ENCODE measurements at regions not wholly inside any gene's neighbourhood (a gene's known extent, or its start where the extent isn't known, plus 50 kb on each side); places are given as distances from the start of the nearest gene placed in this dataset.
"Not testable (repeated sequence)": the region's sequence is repeated elsewhere in the genome, so short reads cannot be mapped to it uniquely, and the experiment has no call there.

DNA sequence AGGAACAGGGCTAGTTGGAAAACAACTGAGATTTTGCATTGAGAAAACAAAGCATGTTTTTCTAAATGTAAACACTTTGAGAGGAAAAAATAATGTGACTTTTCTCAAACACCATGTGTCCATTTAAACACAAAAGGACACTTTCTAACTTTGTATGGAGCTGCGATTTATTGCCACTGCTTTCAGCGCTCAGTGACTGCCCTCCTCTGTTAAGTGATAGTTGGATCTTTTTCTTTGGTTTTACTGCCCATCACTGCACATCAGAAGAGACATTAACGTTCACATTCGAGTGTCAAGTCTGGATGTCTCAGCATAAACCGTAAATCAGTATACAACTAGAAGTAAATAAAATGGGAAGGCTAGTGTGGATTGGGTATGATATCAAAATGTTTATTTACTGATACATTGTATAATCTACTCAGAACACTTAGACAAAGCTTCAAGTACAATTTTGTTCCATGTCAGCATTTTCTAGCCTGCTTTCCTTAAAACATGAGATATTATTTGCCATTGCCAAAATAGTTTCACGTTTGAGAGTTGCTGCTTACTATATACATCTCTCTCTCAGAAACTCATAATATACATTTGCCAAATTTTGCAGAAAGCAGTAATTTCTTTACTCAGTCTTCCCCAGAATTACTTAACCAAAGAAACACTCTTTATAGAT lies 237.6 kb downstream of the IKZF2 start:
- no peak for DNase-seq (ENCODE audit: low read depth, low spot score)

DNA sequence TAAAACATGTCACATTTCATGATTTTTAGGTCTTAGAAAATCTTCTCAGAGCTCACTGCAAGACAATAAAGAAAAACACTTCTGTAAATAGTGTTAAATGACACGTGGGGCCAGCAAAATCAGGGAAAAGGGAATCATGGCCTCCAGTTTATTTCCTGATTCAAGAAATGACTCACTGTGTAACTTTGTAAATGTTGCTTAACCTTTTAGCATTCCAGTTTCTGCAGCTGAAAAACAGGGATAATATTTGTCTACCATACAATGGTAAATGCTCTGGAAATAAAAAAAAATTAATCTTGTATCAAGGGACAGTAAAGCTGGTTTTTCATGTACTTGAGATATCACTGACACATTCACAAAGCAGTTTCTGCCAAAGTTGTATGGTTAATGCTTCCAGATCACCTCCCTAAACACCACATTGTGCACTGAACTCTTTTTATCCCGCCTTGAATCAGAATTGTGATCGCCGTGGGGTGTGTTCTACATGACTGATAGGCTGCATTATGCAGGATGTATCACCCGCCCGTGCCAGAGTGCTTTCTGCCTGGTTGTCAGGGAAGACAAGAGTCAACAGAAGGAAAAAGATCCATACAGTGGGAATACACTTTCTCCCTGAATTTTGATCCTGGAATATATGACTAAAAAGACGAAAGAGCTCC lies 238.8 kb downstream of the IKZF2 start:
- DNase-seq (ENCODE audit: low read depth, low spot score) = no peak

DNA sequence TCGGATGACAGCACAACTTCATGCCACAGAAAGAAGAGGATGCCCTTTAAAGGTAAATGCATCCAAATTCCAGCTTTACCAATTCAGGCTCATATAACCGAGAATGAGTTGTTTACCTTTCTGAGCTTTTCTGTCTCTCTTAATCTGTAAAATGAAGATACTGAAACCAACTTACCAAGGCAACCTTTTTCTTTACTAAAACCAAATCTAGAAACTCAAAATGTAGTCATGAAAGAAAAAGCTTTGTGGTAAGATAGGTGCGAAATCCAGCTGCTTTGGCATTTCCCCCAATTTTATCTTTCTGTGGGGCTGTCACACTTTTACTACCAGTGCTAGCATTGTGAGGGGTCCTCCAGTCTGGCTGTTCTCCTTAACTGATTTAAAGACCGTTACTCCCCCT lies 240.4 kb downstream of the IKZF2 start:
- no peak for DNase-seq (ENCODE audit: low read depth, low spot score)

DNA sequence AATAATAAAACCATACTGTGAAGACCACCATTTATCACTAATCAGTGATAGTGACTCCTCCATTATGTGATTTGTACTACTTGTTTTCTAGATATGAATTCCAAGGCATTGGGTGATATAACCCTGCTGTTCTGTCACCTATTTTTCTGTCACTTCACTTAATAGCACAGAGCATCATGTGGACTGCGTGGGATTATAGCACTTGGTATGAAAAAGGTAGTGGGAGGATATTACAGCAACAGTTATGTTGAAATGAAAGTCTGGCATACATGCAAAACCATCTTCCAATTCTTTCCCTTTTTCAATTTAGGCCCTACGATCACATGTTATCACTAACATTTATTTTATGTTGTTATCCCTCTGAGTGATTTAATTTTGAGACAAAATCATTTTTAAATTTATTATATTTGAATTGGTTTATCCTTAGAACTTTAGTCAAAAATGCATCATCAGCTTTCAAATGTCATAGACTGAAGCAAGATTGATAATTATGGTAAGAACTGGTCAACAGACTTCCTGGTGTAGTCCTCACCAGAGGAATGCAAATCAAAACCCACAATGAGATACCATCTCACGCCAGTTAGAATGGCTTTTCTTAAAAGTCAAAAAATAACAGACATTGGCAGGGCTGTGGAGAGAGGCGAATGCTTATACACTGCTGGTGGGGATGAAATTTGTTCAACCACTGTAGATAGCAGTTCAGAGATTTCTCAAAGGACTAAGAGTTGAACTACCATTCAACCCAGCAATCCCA lies 242.6 kb downstream of the IKZF2 start:
- DNase-seq (ENCODE audit: low read depth, low spot score) = no peak

DNA sequence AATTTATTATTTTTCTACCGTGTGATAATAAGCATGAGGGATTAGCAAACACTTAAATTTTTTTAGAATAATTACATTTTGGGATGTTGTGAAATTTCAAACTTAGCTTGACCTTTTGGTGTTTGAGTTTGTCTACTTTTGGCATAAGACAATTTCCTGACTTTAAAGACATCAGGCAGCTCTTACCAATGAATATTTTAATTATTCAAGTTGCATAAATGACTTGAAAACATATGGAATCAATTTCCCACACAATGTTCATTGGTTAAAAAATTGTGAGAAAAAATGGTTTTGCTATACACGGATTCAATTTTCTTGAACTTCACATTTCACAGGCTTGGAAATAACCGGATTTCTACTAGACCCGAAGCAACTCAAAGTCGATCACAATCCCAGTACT lies 243.4 kb downstream of the IKZF2 start:
- DNase-seq (ENCODE audit: low read depth, low spot score) = no peak

DNA sequence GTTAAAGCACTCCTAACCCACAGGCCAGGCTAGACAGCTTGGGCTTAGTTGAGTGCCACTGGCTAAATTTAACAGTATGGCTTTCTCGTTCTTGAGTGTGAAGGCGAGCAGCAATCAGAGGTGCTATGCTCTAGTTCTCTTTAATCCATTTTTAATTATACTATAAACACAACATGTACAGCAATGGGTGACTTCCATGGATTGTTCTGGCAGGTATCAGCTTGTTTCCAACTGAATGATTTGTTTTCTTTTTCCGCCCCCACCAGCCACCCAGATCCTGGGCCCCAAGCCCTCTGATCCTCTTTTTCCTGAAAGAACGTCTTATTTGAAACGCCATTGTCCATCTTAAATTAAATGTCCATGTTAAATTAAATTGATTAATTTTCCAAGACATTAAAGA lies 244.8 kb downstream of the IKZF2 start:
- DNase-seq (ENCODE audit: low read depth, low spot score) = no peak

DNA sequence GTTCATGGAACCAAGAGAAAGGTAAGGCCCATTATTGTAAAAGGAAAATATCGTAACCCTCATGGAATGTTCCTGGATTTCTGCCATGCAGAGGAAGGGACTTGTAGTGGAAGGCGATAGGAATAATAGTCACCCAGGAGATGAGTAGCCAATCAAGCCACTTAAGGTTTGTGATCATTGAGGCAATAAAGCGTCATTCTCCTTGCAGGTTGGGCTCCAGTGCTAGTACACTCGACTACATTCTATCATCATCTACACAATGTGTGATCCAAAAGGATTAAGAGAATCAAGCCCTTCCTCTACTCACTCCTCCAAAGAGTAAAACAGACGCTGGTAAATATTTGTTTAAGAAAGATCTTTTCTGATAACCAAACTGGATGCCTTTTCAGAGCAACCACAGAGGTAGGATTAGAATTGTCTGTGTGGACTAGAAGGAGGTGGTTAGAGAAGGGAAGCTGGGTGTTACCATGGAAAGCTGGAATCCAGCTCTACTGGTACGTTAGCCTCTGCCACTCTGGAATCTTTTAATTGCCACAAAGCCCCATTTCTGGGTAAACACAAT lies 245.7 kb downstream of the IKZF2 start:
- no peak for DNase-seq (ENCODE audit: low read depth, low spot score)

DNA sequence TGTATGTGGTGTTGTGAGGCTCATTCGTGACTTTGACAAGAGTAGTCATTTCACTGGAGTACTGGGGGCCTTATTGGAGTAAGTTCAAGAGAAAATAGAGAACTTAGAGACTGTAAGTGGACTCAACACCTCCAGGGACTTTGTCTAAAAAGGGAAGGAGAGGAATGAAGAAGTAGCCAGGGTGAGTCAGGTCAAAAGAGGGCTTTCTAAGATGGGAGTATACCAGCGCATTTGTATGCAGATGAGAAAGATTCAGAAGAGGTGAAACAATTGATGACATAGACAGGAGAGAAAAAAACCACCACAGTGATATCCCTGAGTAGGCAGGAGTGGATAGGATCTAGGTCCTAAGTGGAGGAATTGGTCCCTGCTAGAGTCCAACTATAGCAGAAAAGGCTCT lies 246.8 kb downstream of the IKZF2 start:
- no peak for DNase-seq (ENCODE audit: low read depth, low spot score)

DNA sequence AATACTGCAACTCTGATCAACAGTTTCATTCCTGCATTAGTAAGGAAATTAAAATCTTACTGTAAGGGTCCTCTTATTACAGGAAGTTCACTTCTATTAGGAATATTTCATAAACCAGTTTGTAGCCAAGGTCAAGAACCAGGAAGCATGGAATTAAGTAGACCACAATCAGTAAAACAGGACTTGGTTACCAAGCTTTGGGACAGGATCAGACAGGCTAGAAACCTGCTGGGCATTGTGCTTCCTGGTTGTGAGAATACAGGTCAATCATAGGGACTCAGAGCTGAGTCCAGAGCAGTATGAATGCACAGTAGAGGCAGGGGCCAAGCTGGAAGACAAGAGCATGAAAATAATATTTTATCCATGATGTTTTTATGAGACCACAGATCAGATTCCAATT lies 248.0 kb downstream of the IKZF2 start:
- no peak for DNase-seq (ENCODE audit: low read depth, low spot score)

DNA sequence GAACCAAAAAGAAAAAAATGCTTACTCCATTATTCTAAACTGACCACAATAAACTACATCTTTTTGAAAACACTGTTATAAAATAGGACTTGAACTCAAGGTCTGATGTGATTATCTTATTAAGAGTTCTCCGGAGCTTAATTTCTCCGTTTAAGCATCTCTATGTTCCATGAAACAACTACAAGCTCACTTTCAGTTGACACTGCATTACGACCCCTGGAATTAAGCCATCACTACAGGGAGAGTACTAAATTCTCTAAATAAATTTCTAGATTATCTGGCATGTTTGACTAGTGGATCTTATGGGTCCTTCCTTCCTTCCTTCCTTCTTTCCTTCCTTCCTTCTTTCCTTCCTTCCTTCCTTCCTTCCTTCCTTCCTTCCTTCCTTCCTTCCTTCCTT lies 249.0 kb downstream of the IKZF2 start:
- no peak for DNase-seq (ENCODE audit: low read depth, low spot score)

DNA sequence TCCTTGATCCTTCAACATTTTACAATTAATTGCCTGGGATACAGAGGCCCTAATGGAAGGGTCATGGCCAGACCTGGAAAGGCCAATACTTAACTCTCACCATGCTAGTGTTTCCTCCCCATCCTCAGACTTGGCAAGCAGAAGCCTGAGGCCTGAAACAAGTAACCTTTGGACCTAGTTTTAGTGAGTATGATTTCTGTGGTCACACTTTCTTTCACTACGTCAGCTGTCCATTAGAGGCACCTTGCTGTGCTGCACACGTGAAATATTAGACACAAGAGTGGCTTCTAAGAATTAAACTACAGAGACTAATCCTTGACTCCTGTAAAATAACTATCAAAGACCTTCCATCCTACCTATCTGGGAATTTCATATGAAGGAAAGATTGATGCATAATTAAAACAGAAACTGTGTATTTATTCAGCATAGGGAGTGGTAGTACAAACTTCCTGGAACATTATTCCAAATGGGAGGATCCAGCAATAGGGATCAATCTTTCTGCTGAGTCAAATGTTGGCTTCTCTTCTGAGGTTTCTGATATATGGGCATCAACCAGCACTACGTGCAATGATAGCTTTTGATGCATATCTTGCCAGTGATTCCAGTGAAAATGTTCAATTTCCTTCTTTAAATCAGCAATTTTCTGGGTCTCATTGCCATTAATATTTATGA lies 249.7 kb downstream of the IKZF2 start:
- DNase-seq (ENCODE audit: low read depth, low spot score) = no peak

DNA sequence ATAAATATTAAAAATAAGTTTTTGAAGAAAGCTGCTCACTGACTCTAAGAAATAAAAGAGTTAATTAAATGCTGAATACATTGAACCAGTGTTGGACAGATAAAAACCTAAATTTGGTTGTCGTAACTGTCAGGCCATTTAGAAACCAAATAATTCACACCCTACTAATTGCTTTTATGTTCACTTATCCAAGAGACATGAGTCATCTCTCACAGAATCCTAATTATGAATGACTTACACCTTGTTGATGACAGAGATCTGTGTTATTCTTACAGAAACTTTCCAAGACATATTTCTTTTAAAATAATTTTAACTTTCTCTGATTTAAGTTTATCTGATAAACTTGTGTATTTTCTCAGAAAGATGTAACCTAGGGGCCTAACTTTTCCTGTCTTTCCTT lies 250.7 kb downstream of the IKZF2 start:
- no peak for DNase-seq (ENCODE audit: low read depth, low spot score)

DNA sequence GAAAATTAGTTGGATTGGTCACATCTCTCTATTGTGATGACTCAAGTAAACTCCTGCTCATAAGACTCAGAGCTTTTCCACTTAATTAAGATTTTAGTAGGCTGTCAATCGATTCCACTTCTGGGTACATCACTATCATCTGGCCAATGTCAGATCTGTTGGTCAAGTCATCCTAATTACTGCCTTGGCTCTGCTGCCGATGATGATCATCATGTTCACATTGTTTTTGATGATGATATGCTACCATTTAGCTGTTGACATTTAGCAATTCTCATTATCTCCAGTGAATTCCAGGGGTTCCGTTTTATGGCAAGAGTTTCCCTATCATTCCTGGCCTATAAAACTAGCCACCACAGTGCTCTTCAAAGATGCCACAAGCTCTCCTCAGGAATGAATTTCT lies 253.4 kb downstream of the IKZF2 start:
- DNase-seq (ENCODE audit: low read depth, low spot score) = no peak

DNA sequence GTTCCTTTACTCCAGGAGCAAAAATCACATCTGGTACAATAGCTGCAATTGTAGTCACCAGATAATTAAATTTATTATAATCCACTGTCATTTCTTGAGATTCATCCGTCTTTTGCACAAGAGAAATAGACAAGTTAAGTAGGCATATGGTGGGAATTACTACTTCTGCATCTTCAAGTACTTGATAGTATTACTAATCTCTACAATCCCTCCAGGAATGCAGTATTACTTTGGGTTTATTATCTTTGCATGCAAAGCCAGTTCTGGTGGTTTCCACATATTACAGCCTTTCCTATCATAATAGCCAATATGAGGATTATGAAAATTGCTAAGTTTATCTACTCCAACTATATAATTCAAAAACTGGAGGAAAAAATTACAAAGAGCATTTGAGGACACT lies 254.1 kb downstream of the IKZF2 start:
- no peak for DNase-seq (ENCODE audit: low read depth, low spot score)

DNA sequence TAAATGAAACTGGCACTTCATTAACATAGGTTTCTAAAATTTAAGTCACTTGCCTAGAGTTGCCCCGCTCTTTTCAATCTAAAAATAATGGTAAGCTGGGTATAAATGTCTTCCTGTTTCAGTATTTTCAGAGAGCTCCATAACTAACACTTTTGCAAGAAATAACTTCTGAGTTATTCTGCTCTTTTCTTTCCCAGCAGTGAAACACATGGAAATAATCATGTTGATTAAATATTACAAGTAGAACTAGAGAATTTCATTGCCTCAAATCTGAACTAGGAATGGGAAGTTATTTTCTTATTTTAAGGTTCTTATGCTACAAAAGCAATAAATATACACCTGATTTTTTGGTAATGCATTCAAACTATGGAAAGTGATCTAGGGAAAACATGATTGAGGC lies 257.4 kb downstream of the IKZF2 start:
- no peak for DNase-seq (ENCODE audit: low read depth, low spot score)

DNA sequence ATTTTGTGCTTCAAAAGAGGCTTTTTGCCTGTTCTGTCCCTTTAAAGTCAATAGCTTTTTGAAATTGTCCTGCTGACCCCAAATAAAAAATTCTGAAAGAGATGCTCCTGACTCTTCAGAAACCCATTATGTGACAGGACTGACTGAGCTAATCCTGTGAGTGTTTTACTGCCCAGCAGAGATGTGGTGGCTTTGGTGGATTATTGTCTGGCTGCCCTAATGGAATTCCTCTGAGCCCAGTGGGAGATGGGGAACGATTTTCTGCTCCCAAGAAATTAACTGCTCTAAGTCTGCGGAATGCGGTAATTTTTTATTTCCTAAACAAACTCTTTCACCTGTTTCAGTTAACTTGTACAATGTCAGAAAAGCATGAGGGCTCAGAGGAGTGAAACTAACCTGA lies 258.2 kb downstream of the IKZF2 start:
- no peak for DNase-seq (ENCODE audit: low read depth, low spot score)

DNA sequence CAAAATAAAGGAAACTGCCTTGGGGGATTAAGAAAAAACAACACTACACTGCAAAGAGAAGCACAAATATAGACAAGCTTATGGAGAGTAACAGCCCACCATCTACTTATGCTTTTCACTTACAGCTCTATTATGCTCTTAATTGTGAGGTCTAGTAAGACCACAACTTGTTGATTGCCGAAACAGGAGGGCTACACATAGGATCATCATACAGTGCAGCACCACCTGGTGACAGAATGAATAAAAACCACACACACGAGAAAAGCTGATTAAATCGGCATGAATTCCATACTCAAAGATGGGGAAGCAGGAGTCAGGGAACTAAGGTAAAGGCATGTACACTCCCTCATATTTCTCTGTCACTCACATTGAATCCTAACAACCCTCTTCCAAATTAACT lies 259.2 kb downstream of the IKZF2 start:
- no peak for DNase-seq (ENCODE audit: low read depth, low spot score)

DNA sequence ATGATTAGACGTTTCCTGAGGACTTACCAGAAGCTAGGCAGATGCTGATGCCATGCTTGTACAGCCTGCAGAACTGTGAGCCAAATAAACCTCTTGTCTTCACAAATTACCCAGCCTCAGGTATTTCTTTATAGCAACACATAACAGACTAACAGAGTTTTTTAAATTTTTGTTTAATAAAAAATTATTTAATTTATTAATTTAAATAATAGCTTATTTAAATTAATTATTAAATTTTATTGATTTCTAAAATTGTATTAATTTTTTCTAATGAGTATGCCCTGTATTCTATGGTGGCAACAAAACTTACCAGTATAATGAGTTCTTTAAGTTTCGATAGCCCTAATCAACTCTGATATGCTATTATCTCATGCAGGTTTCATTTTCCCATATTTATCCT lies 259.8 kb downstream of the IKZF2 start:
- no peak for DNase-seq (ENCODE audit: low read depth, low spot score)

DNA sequence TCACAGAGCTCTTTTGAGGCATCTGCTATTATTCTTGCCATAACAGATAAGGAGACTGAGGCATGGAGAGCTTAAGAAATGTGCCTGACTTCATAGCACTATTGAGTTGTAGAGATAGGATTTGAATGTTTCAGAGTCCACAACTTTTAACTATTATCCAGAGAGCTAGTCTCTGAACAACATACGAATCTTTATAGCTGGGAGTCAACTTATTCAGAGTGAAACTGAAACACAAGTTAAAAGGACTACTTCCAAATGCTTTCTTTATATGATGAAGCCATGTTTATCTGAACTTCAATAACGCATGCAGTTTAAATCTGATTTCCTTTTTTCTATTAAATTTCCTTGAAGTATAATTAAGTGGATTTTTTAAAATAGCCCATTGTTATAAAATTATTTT lies 268.8 kb downstream of the IKZF2 start:
- DNase-seq (ENCODE audit: low read depth, low spot score) = no peak

DNA sequence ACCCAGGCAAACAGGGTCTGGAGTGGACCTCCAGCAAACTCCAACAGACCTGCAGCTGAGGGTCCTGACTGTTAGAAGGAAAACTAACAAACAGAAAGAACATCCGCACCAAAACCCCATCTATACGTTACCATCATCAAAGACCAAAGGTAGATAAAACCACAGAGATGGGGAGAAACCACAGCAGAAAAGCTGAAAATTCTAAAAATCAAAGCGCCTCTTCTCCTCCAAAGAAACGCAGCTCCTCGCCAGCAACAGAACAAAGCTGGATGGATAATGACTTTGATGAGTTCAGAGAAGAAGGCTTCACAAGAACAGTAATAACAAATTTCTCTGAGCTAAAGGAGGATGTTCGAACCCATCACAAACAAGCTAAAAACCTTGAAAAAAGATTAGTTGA lies 274.9 kb downstream of the IKZF2 start:
- DNase-seq (ENCODE audit: low read depth, low spot score) = not testable (repeated sequence)

DNA sequence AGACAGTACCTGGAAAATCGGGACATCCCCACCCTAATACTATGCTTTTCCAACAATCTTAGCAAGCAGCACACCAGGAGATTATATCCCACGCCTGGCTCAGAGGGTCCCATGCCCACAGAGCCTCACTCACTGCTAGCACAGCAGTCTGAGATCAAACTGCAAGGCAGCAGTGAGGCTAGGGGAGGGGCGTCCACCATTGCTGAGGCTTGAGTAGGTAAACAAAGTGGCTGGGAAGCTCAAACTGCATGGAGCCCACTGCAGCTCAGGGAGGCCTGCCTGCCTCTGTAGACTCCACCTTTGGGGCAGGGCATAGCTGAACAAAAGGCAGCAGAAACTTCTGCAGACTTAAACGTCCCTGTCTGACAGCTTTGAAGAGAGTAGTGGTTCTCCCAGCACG lies 275.5 kb downstream of the IKZF2 start:
- DNase-seq (ENCODE audit: low read depth, low spot score) = not testable (repeated sequence)

DNA sequence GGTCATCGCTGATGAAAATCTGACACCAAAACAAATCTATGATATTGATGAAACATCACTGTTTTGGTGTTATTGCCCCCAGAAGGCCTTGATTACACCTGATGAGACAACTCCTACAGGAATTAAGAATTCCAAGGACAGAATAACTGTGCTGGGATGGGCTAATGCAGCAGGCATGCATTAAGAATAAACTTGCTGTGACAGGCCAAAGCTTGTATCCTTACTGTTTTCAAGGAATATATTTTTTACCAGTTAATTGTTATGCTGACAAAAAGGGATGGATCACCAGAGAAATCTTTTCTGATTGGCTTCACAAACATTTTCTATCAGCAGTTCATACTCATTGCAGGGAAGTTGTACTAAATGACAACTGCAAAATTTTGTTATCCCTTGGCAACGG lies 278.2 kb downstream of the IKZF2 start:
- no peak for DNase-seq (ENCODE audit: low read depth, low spot score)

Measured in brain pericyte (primary cell).